Hepatocyte (in vitro differentiated cells): ENCODE measurements at regions not wholly inside any gene's neighbourhood (a gene's known extent, or its start where the extent isn't known, plus 50 kb on each side); places are given as distances from the start of the nearest gene placed in this dataset.

Source experiments
- DNase-seq: peaks from one replicate; pipeline ENCODE4 v3.0.0-alpha.2; 2016; ENCODE audit warnings: low spot score
- H2AFZ ChIP-seq: fragments of 200-600 bp; sonication (generic); 2 replicates; pipeline ENCODE4 v1.6.0; 2016; ENCODE audit warnings: antibody characterized with exemption, mild to moderate bottlenecking
- H3K27ac ChIP-seq: fragments of 200-600 bp; sonication (generic); 2 replicates; pipeline ENCODE4 v1.5.1; 2016; ENCODE audit warnings: mild to moderate bottlenecking
- H3K27me3 ChIP-seq: fragments of 200-600 bp; sonication (generic); 2 replicates; pipeline ENCODE4 v1.6.1; 2016
- H3K36me3 ChIP-seq: fragments of 200-600 bp; sonication (generic); replicated peaks from 2 replicates; pipeline ENCODE4 v1.5.1; 2016; ENCODE audit warnings: low read depth; ENCODE audit not compliant: insufficient read depth
- H3K4me1 ChIP-seq: fragments of 200-600 bp; sonication (generic); 2 replicates; pipeline ENCODE4 v1.5.1; 2016; ENCODE audit warnings: mild to moderate bottlenecking, moderate library complexity; ENCODE audit not compliant: insufficient read depth
- H3K4me2 ChIP-seq: fragments of 200-600 bp; sonication (generic); 2 replicates; pipeline ENCODE4 v1.6.0; 2016
- H3K4me3 ChIP-seq: fragments of 200-600 bp; sonication (generic); 2 replicates; pipeline ENCODE4 v1.5.1; 2016; ENCODE audit warnings: mild to moderate bottlenecking
- H3K79me2 ChIP-seq: fragments of 200-600 bp; sonication (generic); 2 replicates; pipeline ENCODE4 v1.6.0; 2017; ENCODE audit warnings: mild to moderate bottlenecking
- H3K9me2 ChIP-seq: fragments of 200-600 bp; sonication (generic); replicated peaks from 2 replicates; pipeline ENCODE4 v1.6.0; 2017; ENCODE audit warnings: mild to moderate bottlenecking; ENCODE audit not compliant: insufficient read depth
- H3K9me3 ChIP-seq: fragments of 200-600 bp; sonication (generic); 2 replicates; pipeline ENCODE4 v1.5.1; 2016; ENCODE audit warnings: low read depth, mild to moderate bottlenecking
- H4K20me1 ChIP-seq: fragments of 200-600 bp; sonication (generic); 2 replicates; pipeline ENCODE4 v1.6.0; 2016; ENCODE audit warnings: mild to moderate bottlenecking; ENCODE audit not compliant: insufficient read depth, poor library complexity, severe bottlenecking
- CTCF ChIP-seq: fragments of 200-600 bp; sonication (generic); IDR thresholded peaks from 2 replicates; pipeline ENCODE4 v1.5.1; 2016; ENCODE audit warnings: antibody characterized with exemption, mild to moderate bottlenecking; ENCODE audit not compliant: poor library complexity
- EZH2 ChIP-seq: fragments of 200-600 bp; sonication (generic); IDR thresholded peaks from 2 replicates; pipeline ENCODE4 v1.6.1; 2016; ENCODE audit warnings: antibody characterized with exemption, mild to moderate bottlenecking, borderline replicate concordance
- EZH2phosphoT487 ChIP-seq: fragments of 200-600 bp; sonication (generic); IDR thresholded peaks from one replicate; pipeline ENCODE4 v1.6.1; 2018; ENCODE audit warnings: antibody characterized with exemption, mild to moderate bottlenecking, low read depth, moderate library complexity; ENCODE audit not compliant: unreplicated experiment, severe bottlenecking
- WGBS: methylation state at CpG from one replicate; pipeline ENCODE4 v1.1.6; 2016; ENCODE audit warnings: low lambda C conversion rate; ENCODE audit errors: missing lambda C conversion rate; 5-methylcytosine and 5-hydroxymethylcytosine counted together

GRCh38 chr9:82680179-82680935, 382.6 kb downstream of the RASEF start:
- H3K27ac ChIP-seq = no peak overlapping the region
- H3K9me2 ChIP-seq = no peaks in the 10 kb centered on the region
- no peak for DNase-seq
- 69% methylated on average over 13 of the region's 13 CpGs for WGBS
- no peaks in the 10 kb centered on the region for H3K36me3 ChIP-seq
- no peaks in the 10 kb centered on the region for H3K27me3 ChIP-seq
- no peak overlapping the region for H2AFZ ChIP-seq
- TF ChIP-seq EZH2phosphoT487 (no peak), EZH2 (no peak), CTCF (no peak)
- no peak overlapping the region for H3K4me3 ChIP-seq
- H3K9me3 ChIP-seq = no peaks in the 10 kb centered on the region
- no peaks in the 10 kb centered on the region for H4K20me1 ChIP-seq
- no peak overlapping the region for H3K4me2 ChIP-seq
- H3K4me1 ChIP-seq = no peaks in the 10 kb centered on the region
- H3K79me2 ChIP-seq = no peaks in the 10 kb centered on the region

- Histone ChIP-seq H3K9me2 (no peaks in the 10 kb centered on the region), H3K4me2 (no peak overlapping the region), H3K79me2 (no peaks in the 10 kb centered on the region), H3K9me3 (no peaks in the 10 kb centered on the region), H3K27me3 (no peaks in the 10 kb centered on the region), H3K36me3 (no peaks in the 10 kb centered on the region), H4K20me1 (no peaks in the 10 kb centered on the region), H2AFZ (no peak overlapping the region), H3K27ac (no peak overlapping the region), H3K4me3 (no peak overlapping the region), H3K4me1 (no peaks in the 10 kb centered on the region)
- no peak for DNase-seq
- TF ChIP-seq CTCF (no peak), EZH2 (no peak), EZH2phosphoT487 (no peak)
Observed at GRCh38 chr9:82681809-82682208, 381.1 kb downstream of the RASEF start.

- Histone ChIP-seq H3K4me3 (no peak overlapping the region), H3K4me1 (no peaks in the 10 kb centered on the region), H4K20me1 (no peaks in the 10 kb centered on the region), H3K4me2 (no peak overlapping the region), H3K9me2 (no peaks in the 10 kb centered on the region), H3K27me3 (no peaks in the 10 kb centered on the region), H3K36me3 (no peaks in the 10 kb centered on the region), H3K27ac (no peak overlapping the region), H2AFZ (no peak overlapping the region), H3K79me2 (no peaks in the 10 kb centered on the region), H3K9me3 (no peaks in the 10 kb centered on the region)
- WGBS = 93% methylated on average over 2 of the region's 2 CpGs
- DNase-seq = no peak
- TF ChIP-seq EZH2phosphoT487 (no peak), CTCF (no peak), EZH2 (no peak)
Observed at GRCh38 chr9:82682431-82682830, 380.5 kb downstream of the RASEF start.

- TF ChIP-seq CTCF (no peak), EZH2 (no peak), EZH2phosphoT487 (no peak)
- H3K4me2 ChIP-seq = no peak overlapping the region
- H3K79me2 ChIP-seq = no peaks in the 10 kb centered on the region
- no peaks in the 10 kb centered on the region for H4K20me1 ChIP-seq
- no peaks in the 10 kb centered on the region for H3K4me1 ChIP-seq
- no peaks in the 10 kb centered on the region for H3K9me2 ChIP-seq
- no peak overlapping the region for H3K27ac ChIP-seq
- no peaks in the 10 kb centered on the region for H3K36me3 ChIP-seq
- H3K9me3 ChIP-seq = no peaks in the 10 kb centered on the region
- no peak for DNase-seq
- no peak overlapping the region for H3K4me3 ChIP-seq
- 90% methylated on average over 3 of the region's 3 CpGs for WGBS
- H3K27me3 ChIP-seq = no peaks in the 10 kb centered on the region
- H2AFZ ChIP-seq = no peak overlapping the region
Observed at GRCh38 chr9:82695704-82696103, 367.2 kb downstream of the RASEF start.
